GM23248 (cell line): ENCODE measurements at regions not wholly inside any gene's neighbourhood (a gene's known extent, or its start where the extent isn't known, plus 50 kb on each side); places are given as distances from the start of the nearest gene placed in this dataset.

Experiments used
- EZH2 ChIP-seq: fragments of 200-600 bp; sonication (generic); IDR thresholded peaks from 2 replicates; pipeline ENCODE4 v1.6.1; 2018; ENCODE audit warnings: antibody characterized with exemption, mild to moderate bottlenecking; ENCODE audit not compliant: insufficient read depth, poor library complexity, severe bottlenecking
- EZH2phosphoT487 ChIP-seq: fragments of 200-600 bp; sonication (generic); IDR thresholded peaks from 2 replicates; pipeline ENCODE4 v1.6.1; 2018; ENCODE audit warnings: antibody characterized with exemption, moderate library complexity, mild to moderate bottlenecking, low read depth; ENCODE audit not compliant: insufficient read depth

DNA sequence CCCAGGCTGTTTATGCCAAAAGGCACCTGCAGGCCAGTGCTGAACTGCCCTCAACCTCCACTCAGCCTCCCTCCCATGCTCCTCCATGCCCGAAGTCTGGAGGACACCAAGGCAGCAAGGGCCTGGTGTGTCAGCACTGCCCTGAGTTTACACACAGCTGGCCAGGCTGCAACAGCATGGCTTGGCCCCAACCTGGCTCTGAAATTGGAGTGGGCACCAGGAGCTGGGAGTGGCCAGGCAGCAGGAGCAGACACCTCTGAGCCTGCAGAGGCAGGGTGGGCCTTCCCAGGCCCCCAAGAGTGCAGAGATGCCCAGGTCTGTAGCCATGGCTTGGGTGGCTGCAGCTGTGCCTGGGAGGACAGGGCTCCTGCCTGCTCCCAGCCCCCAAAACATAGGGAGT, 571.2 kb upstream of the ACTRT1 start:
- no peak for TF ChIP-seq EZH2phosphoT487
- no peak for TF ChIP-seq EZH2
